Peyer's patch (tissue), 4 donors: ENCODE measurements at regions not wholly inside any gene's neighbourhood (a gene's known extent, or its start where the extent isn't known, plus 50 kb on each side); places are given as distances from the start of the nearest gene placed in this dataset.
A peak's percentile ranks its signal among the peaks of the same experiment; 100 is the strongest.

Source experiments
- DNase-seq, 3 donors: peaks; one replicate each; pipeline ENCODE4 v3.0.0-alpha.2; 2017 to 2019
- H3K27ac ChIP-seq, 4 donors: fragments of 200-600 bp; sonication (generic); one replicate each; pipeline ENCODE4 v1.5.1; 2016 to 2019
- H3K27me3 ChIP-seq, 2 donors: fragments of 200-600 bp; sonication (generic); one replicate each; pipeline ENCODE4 v1.5.1; 2019
- H3K36me3 ChIP-seq, 3 donors: fragments of 200-600 bp; sonication (generic); one replicate each; pipeline ENCODE4 v1.5.1; 2016 to 2019
- H3K4me1 ChIP-seq, 4 donors: fragments of 200-600 bp; sonication (generic); one replicate each; pipeline ENCODE4 v1.5.1; 2016 to 2019
- H3K4me3 ChIP-seq, 4 donors: fragments of 200-600 bp; sonication (generic); 1 replicate in 3 of 4; 2 replicates in 1 of 4; pipeline ENCODE4 v1.5.1; 2016 to 2019; ENCODE audit warnings: mild to moderate bottlenecking in 1 of 4
- H3K9me3 ChIP-seq, 4 donors: fragments of 200-600 bp; sonication (generic); one replicate each; pipeline ENCODE4 v1.5.1; 2016 to 2019; ENCODE audit warnings: mild to moderate bottlenecking in 1 of 4
- CTCF ChIP-seq, 6 experiments: fragments of 450-650 bp in 4 of 6; fragments of 200-600 bp in 2 of 6; sonication (generic) in 1 of 6; IDR thresholded peaks; one replicate each; pipeline ENCODE4 v1.5.1; 2017 to 2019; ENCODE audit warnings: antibody characterized with exemption in 6 of 6, mild to moderate bottlenecking in 3 of 6, moderate library complexity in 1 of 6
- POLR2A ChIP-seq, 2 donors: fragments of 450-650 bp; IDR thresholded peaks; one replicate each; pipeline ENCODE4 v1.5.1; 2017; ENCODE audit warnings: antibody characterized with exemption in 2 of 2, mild to moderate bottlenecking in 2 of 2, moderate library complexity in 2 of 2

GRCh38 chr16:87075319-87075860 lies 241.8 kb downstream of the C16orf95 start:
- no peaks in the 10 kb centered on the region for H3K27me3 ChIP-seq
- no peaks in the 10 kb centered on the region for H3K4me1 ChIP-seq
- no peak for DNase-seq
- H3K9me3 ChIP-seq, result peaks cover 0 to 4% (median 0%) of the 10 kb centered on the region in 4 donors
- H3K27ac ChIP-seq, result peak overlapping the region in 1 of 4 donors; percentile 1
- no peak overlapping the region for H3K4me3 ChIP-seq
- no peaks in the 10 kb centered on the region for H3K36me3 ChIP-seq
- TF ChIP-seq CTCF (IDR thresholded peaks at IDR 0.05) (no peak), POLR2A (IDR thresholded peaks at IDR 0.05) (no peak)

- no peak for DNase-seq
- H3K36me3 ChIP-seq, result no peaks in the 10 kb centered on the region
Measured at GRCh38 chr16:87076331-87076949, 240.8 kb downstream of the C16orf95 start.

GRCh38 chr16:87076950-87077749 lies 240.0 kb downstream of the C16orf95 start:
- TF ChIP-seq POLR2A (IDR thresholded peaks at IDR 0.05), result no peak
- TF ChIP-seq CTCF (IDR thresholded peaks at IDR 0.05), result peak in 4 of 6 experiments; percentile 37 to 50 (median 44)
- no peak overlapping the region for H3K4me3 ChIP-seq
- peaks cover 0 to 13% (median 3%) of the 10 kb centered on the region in 4 donors for H3K9me3 ChIP-seq
- H3K27ac ChIP-seq, result no peak overlapping the region
- no peaks in the 10 kb centered on the region for H3K4me1 ChIP-seq
- H3K36me3 ChIP-seq, result no peaks in the 10 kb centered on the region
- H3K27me3 ChIP-seq, result no peaks in the 10 kb centered on the region
- DNase-seq, result peak; percentile 52 to 81 (median 62)

More at GRCh38 chr16:87076331-87076949, 240.8 kb downstream of the C16orf95 start:
- no peak overlapping the region for H3K27ac ChIP-seq
- H3K9me3 ChIP-seq, result peaks cover 0 to 12% (median 3%) of the 10 kb centered on the region in 4 donors
- no peaks in the 10 kb centered on the region for H3K27me3 ChIP-seq
- no peak for TF ChIP-seq POLR2A (IDR thresholded peaks at IDR 0.05)
- no peak for TF ChIP-seq CTCF (IDR thresholded peaks at IDR 0.05)
- no peaks in the 10 kb centered on the region for H3K4me1 ChIP-seq
- no peak overlapping the region for H3K4me3 ChIP-seq

- TF ChIP-seq CTCF (IDR thresholded peaks at IDR 0.05) (no peak), POLR2A (IDR thresholded peaks at IDR 0.05) (no peak)
- Histone ChIP-seq H3K9me3 (peaks cover 0 to 13% (median 3%) of the 10 kb centered on the region in 4 donors), H3K36me3 (no peaks in the 10 kb centered on the region), H3K4me3 (no peak overlapping the region), H3K27ac (no peak overlapping the region), H3K4me1 (no peaks in the 10 kb centered on the region), H3K27me3 (no peaks in the 10 kb centered on the region)
- no peak for DNase-seq
Measured at GRCh38 chr16:87077750-87078127, 239.5 kb downstream of the C16orf95 start.

- no peaks in the 10 kb centered on the region for H3K4me1 ChIP-seq
- no peak overlapping the region for H3K4me3 ChIP-seq
- TF ChIP-seq CTCF (IDR thresholded peaks at IDR 0.05), result no peak
- TF ChIP-seq POLR2A (IDR thresholded peaks at IDR 0.05), result no peak
- DNase-seq, result no peak
- H3K9me3 ChIP-seq, result peaks cover 0 to 13% (median 3%) of the 10 kb centered on the region in 4 donors
- no peaks in the 10 kb centered on the region for H3K27me3 ChIP-seq
- no peaks in the 10 kb centered on the region for H3K36me3 ChIP-seq
- H3K27ac ChIP-seq, result no peak overlapping the region
Measured at GRCh38 chr16:87080571-87081167, 236.5 kb downstream of the C16orf95 start.
